Astrocyte (in vitro differentiated cells and primary cell): ENCODE measurements at regions not wholly inside any gene's neighbourhood (a gene's known extent, or its start where the extent isn't known, plus 50 kb on each side); places are given as distances from the start of the nearest gene placed in this dataset.

ENCODE experiments used
- DNase-seq: peaks from one replicate; pipeline ENCODE4 v3.0.0-alpha.2; 2010; ENCODE audit warnings: low read depth
- FAIRE-seq: peaks from 2 replicates; lab custom pipeline; 2011; peaks lifted over from hg19 to GRCh38; lab: Jason Lieb, UNC
- H2AFZ ChIP-seq: 2 replicates; pipeline ENCODE4 v1.6.0; 2012; ENCODE audit warnings: low read depth, low read length, inconsistent platforms
- H3K27ac ChIP-seq: 2 replicates; pipeline ENCODE4 v1.5.1; 2011; ENCODE audit warnings: low read depth, low read length, inconsistent platforms
- H3K27me3 ChIP-seq: 2 replicates; pipeline ENCODE4 v1.6.0; 2011; ENCODE audit warnings: low read length, inconsistent platforms; ENCODE audit not compliant: insufficient read depth
- H3K36me3 ChIP-seq: 2 replicates; pipeline ENCODE4 v1.5.1; 2011; ENCODE audit warnings: low read length, inconsistent platforms; ENCODE audit not compliant: insufficient read depth
- H3K4me1 ChIP-seq: 2 replicates; pipeline ENCODE4 v1.5.1; 2011; ENCODE audit warnings: low read length, inconsistent platforms; ENCODE audit not compliant: insufficient read depth
- H3K4me2 ChIP-seq: 2 replicates; pipeline ENCODE4 v1.6.0; 2012; ENCODE audit warnings: low read length, inconsistent platforms
- H3K4me3 ChIP-seq: 2 replicates; pipeline ENCODE4 v1.5.1; 2011; ENCODE audit warnings: low read depth, mild to moderate bottlenecking, low read length, inconsistent platforms; ENCODE audit not compliant: insufficient read depth
- H3K79me2 ChIP-seq: 2 replicates; pipeline ENCODE4 v1.6.0; 2012; ENCODE audit warnings: mild to moderate bottlenecking, low read length, inconsistent platforms; ENCODE audit not compliant: insufficient read depth
- H3K9ac ChIP-seq: 2 replicates; pipeline ENCODE4 v1.6.0; 2012; ENCODE audit warnings: mild to moderate bottlenecking, low read length, inconsistent platforms
- H3K9me3 ChIP-seq: 2 replicates; pipeline ENCODE4 v1.5.1; 2012; ENCODE audit warnings: low read depth, mild to moderate bottlenecking, low read length, inconsistent platforms; ENCODE audit not compliant: insufficient read depth
- H4K20me1 ChIP-seq: 2 replicates; pipeline ENCODE4 v1.6.0; 2012; ENCODE audit warnings: low read length, inconsistent platforms; ENCODE audit not compliant: insufficient read depth
- H3K27ac Mint-ChIP-seq: one replicate; pipeline ENCODE4 v1.8.0; 2021; ENCODE audit warnings: mild to moderate bottlenecking, mixed read lengths; ENCODE audit not compliant: unreplicated experiment
- H3K27me3 Mint-ChIP-seq: one replicate; pipeline ENCODE4 v1.8.0; 2021; ENCODE audit warnings: low read depth, mixed read lengths; ENCODE audit not compliant: unreplicated experiment
- H3K36me3 Mint-ChIP-seq: one replicate; pipeline ENCODE4 v1.8.0; 2021; ENCODE audit warnings: low read depth, mixed read lengths; ENCODE audit not compliant: unreplicated experiment
- H3K4me1 Mint-ChIP-seq: one replicate; pipeline ENCODE4 v1.8.0; 2021; ENCODE audit warnings: low read depth, mixed read lengths; ENCODE audit not compliant: unreplicated experiment
- H3K4me3 Mint-ChIP-seq: one replicate; pipeline ENCODE4 v1.8.0; 2021; ENCODE audit warnings: mild to moderate bottlenecking, moderate library complexity, mixed read lengths; ENCODE audit not compliant: unreplicated experiment
- H3K9me3 Mint-ChIP-seq: one replicate; pipeline ENCODE4 v1.8.0; 2021; ENCODE audit warnings: mild to moderate bottlenecking, mixed read lengths; ENCODE audit not compliant: unreplicated experiment
- EZH2 ChIP-seq: IDR thresholded peaks from 2 replicates; pipeline ENCODE4 v1.6.1; 2012; ENCODE audit warnings: mild to moderate bottlenecking, low read length, inconsistent platforms; ENCODE audit not compliant: insufficient read depth
- TF ChIP-seq, protein P1 (sequence below): IDR thresholded peaks from 2 replicates; pipeline ENCODE4 v1.5.1; 2011; ENCODE audit warnings: low read depth, mild to moderate bottlenecking, inconsistent platforms, low read length, moderate library complexity; ENCODE audit not compliant: insufficient read depth

DNA sequence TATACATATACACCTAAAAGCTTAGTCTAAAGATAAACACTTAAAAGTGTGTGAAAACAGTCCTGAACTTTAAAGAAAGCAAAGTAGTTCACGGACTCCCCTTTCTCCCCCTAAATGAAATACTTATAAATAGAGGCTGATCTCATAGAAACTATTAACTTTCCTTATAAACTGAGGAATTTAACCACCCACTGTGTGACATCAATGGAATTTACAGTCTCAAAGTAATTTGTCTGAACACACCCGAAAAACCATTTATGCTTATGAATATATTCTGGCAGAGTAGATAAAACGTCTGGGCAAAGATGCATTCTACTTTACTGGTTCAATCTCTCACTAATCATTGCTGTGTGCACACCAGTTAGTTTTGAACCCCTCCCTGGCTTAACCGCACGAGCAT lies 181.8 kb upstream of the DGKB start:
- Mint-ChIP-seq H3K4me3 (no peak overlapping the region), H3K27ac (peak overlapping the region; percentile 58), H3K27me3 (no peaks in the 10 kb centered on the region), H3K4me1 (peaks cover 15% of the 10 kb centered on the region), H3K9me3 (no peaks in the 10 kb centered on the region), H3K36me3 (no peaks in the 10 kb centered on the region)
- FAIRE-seq: no peak
- Histone ChIP-seq H3K79me2 (no peaks in the 10 kb centered on the region), H4K20me1 (no peaks in the 10 kb centered on the region), H2AFZ (no peak overlapping the region), H3K27me3 (no peaks in the 10 kb centered on the region), H3K4me1 (no peaks in the 10 kb centered on the region), H3K4me2 (no peak overlapping the region), H3K9ac (no peak overlapping the region), H3K36me3 (no peaks in the 10 kb centered on the region), H3K4me3 (no peak overlapping the region), H3K27ac (no peak overlapping the region), H3K9me3 (no peaks in the 10 kb centered on the region)
- peak; percentile 6 for DNase-seq
- no peak for TF ChIP-seq EZH2
- TF ChIP-seq, protein P1, sequence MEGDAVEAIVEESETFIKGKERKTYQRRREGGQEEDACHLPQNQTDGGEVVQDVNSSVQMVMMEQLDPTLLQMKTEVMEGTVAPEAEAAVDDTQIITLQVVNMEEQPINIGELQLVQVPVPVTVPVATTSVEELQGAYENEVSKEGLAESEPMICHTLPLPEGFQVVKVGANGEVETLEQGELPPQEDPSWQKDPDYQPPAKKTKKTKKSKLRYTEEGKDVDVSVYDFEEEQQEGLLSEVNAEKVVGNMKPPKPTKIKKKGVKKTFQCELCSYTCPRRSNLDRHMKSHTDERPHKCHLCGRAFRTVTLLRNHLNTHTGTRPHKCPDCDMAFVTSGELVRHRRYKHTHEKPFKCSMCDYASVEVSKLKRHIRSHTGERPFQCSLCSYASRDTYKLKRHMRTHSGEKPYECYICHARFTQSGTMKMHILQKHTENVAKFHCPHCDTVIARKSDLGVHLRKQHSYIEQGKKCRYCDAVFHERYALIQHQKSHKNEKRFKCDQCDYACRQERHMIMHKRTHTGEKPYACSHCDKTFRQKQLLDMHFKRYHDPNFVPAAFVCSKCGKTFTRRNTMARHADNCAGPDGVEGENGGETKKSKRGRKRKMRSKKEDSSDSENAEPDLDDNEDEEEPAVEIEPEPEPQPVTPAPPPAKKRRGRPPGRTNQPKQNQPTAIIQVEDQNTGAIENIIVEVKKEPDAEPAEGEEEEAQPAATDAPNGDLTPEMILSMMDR: no peak

- Histone ChIP-seq H3K4me1 (no peaks in the 10 kb centered on the region), H3K9me3 (no peaks in the 10 kb centered on the region), H3K4me3 (no peak overlapping the region), H3K36me3 (no peaks in the 10 kb centered on the region), H3K27ac (no peak overlapping the region), H4K20me1 (no peaks in the 10 kb centered on the region), H3K9ac (no peak overlapping the region), H3K79me2 (no peaks in the 10 kb centered on the region), H2AFZ (no peak overlapping the region), H3K4me2 (no peak overlapping the region), H3K27me3 (no peaks in the 10 kb centered on the region)
- DNase-seq (no peak), FAIRE-seq (no peak)
- Mint-ChIP-seq H3K36me3 (no peaks in the 10 kb centered on the region), H3K4me3 (no peak overlapping the region), H3K9me3 (no peaks in the 10 kb centered on the region), H3K27ac (no peak overlapping the region), H3K27me3 (no peaks in the 10 kb centered on the region), H3K4me1 (peaks cover 13% of the 10 kb centered on the region)
- TF ChIP-seq, protein P1: no peak
- TF ChIP-seq EZH2: no peak
Measured at GRCh38 chr7:15081891-15082290, 179.3 kb upstream of the DGKB start.

DNA sequence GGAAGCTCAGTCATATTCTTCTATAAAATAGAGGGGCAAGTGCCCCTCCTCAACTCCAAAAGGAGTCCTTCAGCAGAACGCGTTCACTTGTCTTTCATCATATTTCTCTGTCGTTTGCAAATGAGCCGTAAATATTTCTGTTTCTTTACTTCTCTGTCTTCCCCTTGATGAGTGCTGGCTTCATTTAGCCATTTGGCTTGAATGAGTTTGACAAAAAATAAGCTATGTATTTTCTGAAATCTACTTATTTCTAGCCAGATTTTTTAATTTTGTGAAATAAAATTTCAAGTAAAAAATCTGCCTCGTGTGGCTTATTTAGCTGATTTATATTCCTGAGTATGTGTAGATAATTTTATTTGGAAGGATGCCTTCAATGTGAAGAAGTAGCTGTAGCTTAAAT lies 170.8 kb upstream of the DGKB start:
- no peak overlapping the region for H2AFZ ChIP-seq
- FAIRE-seq (no peak), DNase-seq (no peak)
- no peaks in the 10 kb centered on the region for H3K79me2 ChIP-seq
- H3K4me3 ChIP-seq: no peak overlapping the region
- TF ChIP-seq, protein P1: no peak
- TF ChIP-seq EZH2: no peak
- Mint-ChIP-seq H3K4me1 (peaks cover under 1% of the 10 kb centered on the region), H3K36me3 (no peaks in the 10 kb centered on the region), H3K4me3 (no peak overlapping the region), H3K9me3 (no peaks in the 10 kb centered on the region), H3K27me3 (no peaks in the 10 kb centered on the region), H3K27ac (no peak overlapping the region)
- H3K4me2 ChIP-seq: no peak overlapping the region
- H3K27me3 ChIP-seq: no peaks in the 10 kb centered on the region
- no peaks in the 10 kb centered on the region for H3K36me3 ChIP-seq
- H3K4me1 ChIP-seq: no peaks in the 10 kb centered on the region
- H4K20me1 ChIP-seq: no peaks in the 10 kb centered on the region
- no peak overlapping the region for H3K27ac ChIP-seq
- no peaks in the 10 kb centered on the region for H3K9me3 ChIP-seq
- H3K9ac ChIP-seq: no peak overlapping the region
